Urinary bladder (tissue), 3 donors: ENCODE measurements at regions not wholly inside any gene's neighbourhood (a gene's known extent, or its start where the extent isn't known, plus 50 kb on each side); places are given as distances from the start of the nearest gene placed in this dataset.

Experiments
- DNase-seq: peaks from one replicate; pipeline ENCODE4 v3.0.0-alpha.2; 2015; ENCODE audit errors: extremely low spot score
- H3K27ac ChIP-seq: one replicate; pipeline ENCODE4 v1.5.1; 2013; ENCODE audit warnings: low read depth, mild to moderate bottlenecking, moderate library complexity
- H3K36me3 ChIP-seq: one replicate; pipeline ENCODE4 v1.6.1; 2013; ENCODE audit warnings: mild to moderate bottlenecking, moderate library complexity; ENCODE audit not compliant: insufficient read depth
- H3K4me1 ChIP-seq: one replicate; pipeline ENCODE4 v1.6.1; 2013; ENCODE audit warnings: mild to moderate bottlenecking, moderate library complexity; ENCODE audit not compliant: insufficient read depth
- H3K4me3 ChIP-seq: one replicate; pipeline ENCODE4 v1.5.1; 2013; ENCODE audit warnings: low read depth, low read length
- WGBS: extraction: QIAGEN DNeasy Blood & Tissue Kit; methylation state at CpG from one replicate; pipeline ENCODE4 v1.1.7; 2013; 5-methylcytosine and 5-hydroxymethylcytosine counted together
- donor health status: healthy with polysubstance abuse.
- donor health status: healthy.

DNA sequence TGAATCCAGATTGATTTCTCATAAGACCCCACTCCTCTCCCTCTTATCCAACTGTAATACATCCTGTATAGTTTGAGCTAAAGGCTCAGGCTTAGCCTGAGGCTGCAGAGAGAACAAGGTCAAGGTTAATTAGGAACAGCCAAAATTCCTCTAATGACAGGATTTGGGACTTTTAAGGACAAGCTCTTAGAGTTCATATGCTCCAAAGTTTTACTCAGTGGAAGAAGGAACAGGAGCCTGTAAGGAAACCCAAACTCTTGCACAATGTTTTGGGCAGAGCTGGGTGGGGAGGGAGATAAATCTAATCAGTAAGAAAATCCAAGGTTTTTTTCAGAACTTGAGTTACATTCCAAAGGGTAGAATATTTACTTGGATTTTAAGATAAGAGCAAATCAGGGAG, 238.8 kb downstream of the QDPR start:
- Histone ChIP-seq H3K27ac (no peak overlapping the region), H3K4me1 (no peaks in the 10 kb centered on the region), H3K36me3 (no peaks in the 10 kb centered on the region), H3K4me3 (no peak overlapping the region)
- no peak for DNase-seq

DNA sequence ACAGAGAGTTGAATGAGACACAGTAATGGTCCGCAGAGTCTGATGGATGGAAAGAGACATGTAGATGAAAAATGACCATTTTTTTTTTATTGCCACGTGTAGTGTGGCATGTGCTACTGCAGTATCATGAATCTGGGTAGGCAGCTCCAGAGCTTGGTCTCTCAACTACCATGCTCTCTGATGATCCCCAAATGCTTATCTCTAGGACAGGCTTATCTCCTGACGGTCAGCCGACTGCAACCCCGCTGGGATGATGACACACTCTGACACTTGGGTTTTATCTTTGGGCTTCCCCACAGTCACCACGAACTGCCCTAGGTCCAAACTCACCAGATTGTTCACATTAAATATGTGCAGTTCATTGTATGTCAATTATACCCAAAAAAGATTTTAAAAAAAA, 239.7 kb downstream of the QDPR start:
- Histone ChIP-seq H3K27ac (no peak overlapping the region), H3K4me3 (no peak overlapping the region), H3K36me3 (no peaks in the 10 kb centered on the region), H3K4me1 (no peaks in the 10 kb centered on the region)
- DNase-seq = no peak
- WGBS = 81% methylated on average over 6 of the region's 6 CpGs

DNA sequence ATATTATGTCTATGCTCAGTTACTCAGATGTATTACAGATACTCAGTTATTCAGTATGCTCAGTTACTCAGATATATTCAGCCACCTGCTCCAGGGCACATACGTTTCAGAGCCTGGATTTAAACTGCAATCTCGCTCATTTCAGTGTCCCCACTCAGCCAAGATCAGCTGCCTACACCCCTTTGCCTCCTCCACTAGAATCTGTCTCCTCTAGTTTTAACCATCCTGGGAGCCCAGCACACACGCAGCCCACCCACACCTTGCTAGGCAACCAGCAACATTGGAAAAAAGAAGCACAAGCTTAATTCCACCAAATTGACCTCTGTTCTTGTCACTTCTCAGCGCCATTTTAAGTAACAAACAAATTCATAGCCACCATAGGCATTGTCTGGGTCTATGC, 246.2 kb downstream of the QDPR start:
- no peak overlapping the region for H3K4me3 ChIP-seq
- H3K4me1 ChIP-seq = no peaks in the 10 kb centered on the region
- no peaks in the 10 kb centered on the region for H3K36me3 ChIP-seq
- DNase-seq = no peak
- WGBS = 91% methylated on average over 4 of the region's 4 CpGs
- no peak overlapping the region for H3K27ac ChIP-seq

DNA sequence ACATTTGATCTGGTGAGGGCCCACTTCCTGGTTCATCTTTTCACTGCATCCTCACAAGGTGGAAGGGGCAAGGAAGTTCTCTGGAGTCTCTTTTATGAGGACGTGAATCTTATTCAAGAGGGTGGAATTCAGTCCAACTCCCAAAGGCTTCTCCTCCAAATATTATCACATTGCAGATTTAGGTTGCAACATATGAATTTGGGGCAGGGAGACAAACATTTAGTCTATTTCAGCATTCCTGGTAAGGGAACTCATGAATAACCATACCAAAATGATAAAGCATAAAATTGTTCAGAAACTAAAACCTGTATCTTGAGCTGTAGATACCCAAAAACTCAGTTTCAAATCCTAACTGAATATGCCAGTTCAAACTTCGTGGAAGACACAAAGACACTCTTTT, 246.8 kb downstream of the QDPR start:
- no peak for DNase-seq
- H3K27ac ChIP-seq = no peak overlapping the region
- no peaks in the 10 kb centered on the region for H3K4me1 ChIP-seq
- WGBS = 69% methylated on average over 2 of the region's 2 CpGs
- no peak overlapping the region for H3K4me3 ChIP-seq
- H3K36me3 ChIP-seq = no peaks in the 10 kb centered on the region

DNA sequence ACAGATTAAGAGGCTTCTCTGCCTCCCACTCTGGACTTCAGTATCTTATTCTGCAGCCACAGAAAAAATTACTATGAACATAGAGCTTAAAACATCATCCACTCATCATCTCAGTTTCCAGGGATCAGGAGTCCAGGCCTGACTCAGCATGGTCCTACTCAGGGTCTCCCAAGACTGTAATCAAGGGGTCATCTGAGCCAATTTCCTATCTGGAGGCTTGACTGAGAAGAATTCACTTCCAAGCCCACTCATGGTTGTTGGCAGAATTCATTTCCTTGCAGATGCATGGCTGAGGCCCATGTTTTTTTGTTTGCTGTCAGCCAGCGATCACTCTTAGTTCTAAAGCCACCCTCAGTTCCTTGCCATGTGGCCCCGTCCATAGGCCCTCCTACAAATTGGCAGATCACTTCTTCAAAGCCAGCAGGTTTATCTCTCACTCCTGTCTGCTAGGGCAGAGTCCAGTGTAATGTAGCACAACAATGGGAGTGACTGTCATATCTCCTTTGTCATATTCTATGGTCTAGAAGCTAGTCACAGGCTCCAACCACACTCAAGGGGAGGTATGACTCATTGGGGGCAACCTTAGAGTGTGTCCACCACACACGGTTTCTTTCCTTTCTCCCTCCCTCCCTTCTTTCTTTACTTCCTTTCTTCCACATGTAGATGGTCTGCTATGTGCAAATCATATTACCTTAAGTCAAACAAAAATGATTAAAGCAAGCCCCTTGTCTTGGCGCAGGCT, 251.6 kb downstream of the QDPR start:
- no peak for DNase-seq
- 86% methylated on average over 4 of the region's 4 CpGs for WGBS
- H3K4me1 ChIP-seq = no peaks in the 10 kb centered on the region
- H3K4me3 ChIP-seq = no peak overlapping the region
- H3K36me3 ChIP-seq = no peaks in the 10 kb centered on the region
- no peak overlapping the region for H3K27ac ChIP-seq

DNA sequence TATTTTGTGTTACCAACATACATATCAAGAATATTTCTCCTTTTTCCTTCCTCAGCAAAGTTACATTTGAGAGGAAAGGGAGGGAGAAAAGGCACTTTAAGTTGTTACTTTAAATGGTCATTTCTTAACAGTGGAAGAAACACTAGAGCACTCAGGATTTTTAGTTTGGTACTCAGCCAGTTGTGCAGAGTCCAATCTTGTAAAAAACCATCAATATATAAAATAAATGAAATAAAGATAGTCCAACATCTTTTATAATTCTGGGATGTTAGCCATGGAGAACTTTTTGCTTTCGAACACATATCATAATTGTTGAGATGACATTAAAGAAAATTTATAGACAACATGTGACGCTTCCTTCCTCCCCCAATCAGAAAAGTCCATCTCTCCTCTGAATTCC, 253.8 kb downstream of the QDPR start:
- DNase-seq = peak; percentile 51
- 78% methylated on average over 2 of the region's 2 CpGs for WGBS
- no peaks in the 10 kb centered on the region for H3K36me3 ChIP-seq
- no peak overlapping the region for H3K27ac ChIP-seq
- H3K4me1 ChIP-seq = no peaks in the 10 kb centered on the region
- H3K4me3 ChIP-seq = no peak overlapping the region

DNA sequence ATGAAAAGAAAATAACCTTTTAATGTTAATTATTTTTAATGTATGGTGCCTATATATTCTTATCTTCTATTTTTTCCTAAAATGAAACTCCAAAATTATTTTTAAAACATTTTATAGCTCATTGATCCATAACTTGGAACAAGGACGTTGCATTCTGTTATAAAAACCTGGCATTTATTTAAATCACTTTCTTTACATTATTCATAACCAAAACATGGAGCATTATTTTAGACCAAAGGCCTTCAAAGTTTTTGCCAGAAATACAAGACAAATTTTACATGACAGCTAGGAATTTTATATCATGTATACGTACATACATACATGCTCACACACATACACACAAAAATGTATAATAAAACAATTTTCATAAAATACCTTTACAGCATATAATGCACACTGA, 259.8 kb downstream of the QDPR start:
- H3K36me3 ChIP-seq = no peaks in the 10 kb centered on the region
- DNase-seq = no peak
- WGBS = 90% methylated on average over 2 of the region's 2 CpGs
- no peak overlapping the region for H3K27ac ChIP-seq
- no peak overlapping the region for H3K4me3 ChIP-seq
- no peaks in the 10 kb centered on the region for H3K4me1 ChIP-seq

DNA sequence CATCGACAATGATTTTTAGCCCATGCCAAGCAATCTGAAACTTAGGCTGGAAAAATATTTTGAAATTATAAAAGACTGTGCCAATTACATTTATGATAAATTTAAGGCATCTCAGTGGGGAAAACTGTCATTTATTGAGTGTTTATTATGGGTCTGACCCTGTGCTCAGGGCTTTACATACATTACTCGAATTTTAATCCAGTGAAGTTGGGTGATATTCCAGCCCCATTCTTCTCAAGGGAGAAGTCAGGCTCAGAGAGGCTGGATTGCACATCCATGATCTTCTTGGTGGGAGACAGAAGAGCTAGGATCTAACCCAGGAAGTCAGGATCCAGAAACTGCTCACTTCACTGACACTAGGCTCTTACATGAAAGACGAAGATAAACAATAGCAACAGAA, 260.8 kb downstream of the QDPR start:
- WGBS = 70% methylated on average over 3 of the region's 3 CpGs
- H3K4me3 ChIP-seq = no peak overlapping the region
- no peak overlapping the region for H3K27ac ChIP-seq
- no peaks in the 10 kb centered on the region for H3K36me3 ChIP-seq
- H3K4me1 ChIP-seq = no peaks in the 10 kb centered on the region
- no peak for DNase-seq

DNA sequence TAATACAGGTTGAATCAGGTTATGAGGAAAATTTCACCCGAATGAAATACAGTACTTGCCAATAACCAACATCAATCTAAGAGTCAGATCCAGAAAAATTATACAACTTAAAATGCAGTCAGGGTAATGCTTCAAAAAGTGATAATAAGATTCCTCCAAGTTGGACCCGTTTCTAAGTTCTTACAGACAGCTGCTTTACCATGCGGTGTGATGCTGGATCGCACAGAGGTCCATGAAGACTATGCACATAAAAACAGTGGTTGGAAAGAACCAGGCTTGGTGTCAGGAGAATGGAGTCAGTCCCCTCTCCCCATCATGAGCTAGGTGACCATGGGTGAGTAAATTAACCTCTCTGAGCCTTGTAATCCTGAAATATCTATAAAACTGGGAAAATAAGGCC, 261.3 kb downstream of the QDPR start:
- 88% methylated on average over 4 of the region's 4 CpGs for WGBS

DNA sequence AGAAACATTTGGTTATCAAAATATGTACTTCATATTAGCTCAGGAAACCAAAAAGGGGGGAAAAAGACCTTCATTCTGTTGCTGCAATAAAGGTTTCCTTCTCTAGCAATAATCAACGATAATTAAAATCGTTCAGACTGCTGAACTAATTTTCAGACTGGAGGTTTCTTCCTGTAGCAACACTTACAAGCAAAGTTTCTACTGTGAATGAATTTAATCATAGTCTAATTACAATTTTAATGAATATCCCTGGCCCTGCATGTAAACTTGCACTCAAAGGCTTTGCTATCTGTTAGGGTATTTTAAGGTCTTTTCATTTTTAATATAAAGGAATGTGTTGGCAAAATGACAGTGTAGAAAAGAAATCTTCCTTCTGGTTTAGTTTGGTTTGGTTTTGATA, 265.2 kb downstream of the QDPR start:
- no peak for DNase-seq
- 73% methylated on average over 2 of the region's 2 CpGs for WGBS
- H3K4me1 ChIP-seq = no peaks in the 10 kb centered on the region
- H3K4me3 ChIP-seq = no peak overlapping the region
- H3K36me3 ChIP-seq = no peaks in the 10 kb centered on the region
- no peak overlapping the region for H3K27ac ChIP-seq

More for the DNA sequence above, 261.3 kb downstream of the QDPR start:
- no peaks in the 10 kb centered on the region for H3K36me3 ChIP-seq
- no peaks in the 10 kb centered on the region for H3K4me1 ChIP-seq
- H3K27ac ChIP-seq = no peak overlapping the region
- no peak for DNase-seq
- no peak overlapping the region for H3K4me3 ChIP-seq

DNA sequence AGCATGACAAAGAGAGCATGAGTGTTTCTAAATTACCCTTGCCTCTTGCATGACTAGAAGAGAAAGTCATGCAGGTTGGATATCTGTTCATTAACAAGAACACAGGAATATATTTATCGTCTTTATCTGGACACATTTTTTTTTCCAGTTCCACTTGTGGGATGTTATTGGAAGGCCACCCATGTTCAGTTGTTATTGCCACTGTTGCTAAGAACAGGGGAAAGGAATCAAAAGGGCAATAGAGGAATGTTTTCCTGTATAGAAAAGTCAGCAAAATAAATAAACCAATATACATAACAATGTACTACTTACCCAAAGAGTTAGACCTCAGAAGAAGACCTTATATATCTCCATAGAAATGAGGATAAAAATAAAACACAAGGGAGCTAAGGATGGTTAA, 270.1 kb downstream of the QDPR start:
- no peak overlapping the region for H3K4me3 ChIP-seq
- WGBS = 40% methylated on average over 1 of the region's 1 CpG

DNA sequence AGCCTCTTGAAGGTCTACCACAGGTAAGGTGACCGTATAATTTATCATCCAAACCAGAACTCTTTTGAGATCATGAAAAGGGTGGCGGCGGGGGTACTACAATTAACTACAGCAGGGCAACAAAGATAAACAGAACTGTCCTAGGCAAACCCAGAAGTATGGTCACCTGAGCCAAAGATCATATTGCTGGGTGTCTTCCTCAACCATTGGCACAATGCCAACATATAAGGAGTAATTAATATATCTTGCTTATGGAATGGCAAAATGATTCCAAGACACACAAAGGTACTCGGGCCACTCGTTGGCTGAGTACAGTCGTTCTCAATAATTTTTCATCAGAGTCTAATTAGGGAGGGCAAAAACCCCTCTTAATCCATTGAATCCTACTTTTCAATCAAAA, 273.3 kb downstream of the QDPR start:
- WGBS = 97% methylated on average over 6 of the region's 6 CpGs
- no peak overlapping the region for H3K4me3 ChIP-seq
- H3K36me3 ChIP-seq = no peaks in the 10 kb centered on the region

More for the DNA sequence above, 270.1 kb downstream of the QDPR start:
- H3K36me3 ChIP-seq = no peaks in the 10 kb centered on the region
- DNase-seq = no peak
- H3K4me1 ChIP-seq = no peaks in the 10 kb centered on the region
- no peak overlapping the region for H3K27ac ChIP-seq

DNA sequence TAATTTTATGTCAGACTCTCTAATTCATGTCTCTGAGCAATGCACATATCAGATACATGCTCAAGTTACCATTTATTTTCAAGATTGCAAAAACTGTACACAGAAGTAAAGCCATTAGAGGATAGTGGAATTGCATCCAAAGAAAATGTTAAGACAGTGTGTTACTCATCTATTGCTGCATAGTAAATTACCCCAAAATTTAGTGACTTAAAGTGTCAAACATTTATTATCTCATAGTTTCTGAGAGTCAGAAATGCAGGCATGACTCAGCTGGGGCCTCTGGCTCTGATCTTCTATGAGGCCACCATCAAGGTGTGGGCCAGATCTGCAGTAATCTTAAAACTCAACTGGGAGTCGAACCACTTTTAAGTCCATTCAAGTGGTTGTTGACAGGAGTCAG, 275.2 kb downstream of the QDPR start:
- H3K4me3 ChIP-seq = no peak overlapping the region
- no peak for DNase-seq
- 70% methylated on average over 1 of the region's 1 CpG for WGBS
- H3K4me1 ChIP-seq = no peaks in the 10 kb centered on the region
- no peaks in the 10 kb centered on the region for H3K36me3 ChIP-seq
- no peak overlapping the region for H3K27ac ChIP-seq

More for the DNA sequence above, 273.3 kb downstream of the QDPR start:
- H3K27ac ChIP-seq = no peak overlapping the region
- DNase-seq = no peak
- H3K4me1 ChIP-seq = no peaks in the 10 kb centered on the region

DNA sequence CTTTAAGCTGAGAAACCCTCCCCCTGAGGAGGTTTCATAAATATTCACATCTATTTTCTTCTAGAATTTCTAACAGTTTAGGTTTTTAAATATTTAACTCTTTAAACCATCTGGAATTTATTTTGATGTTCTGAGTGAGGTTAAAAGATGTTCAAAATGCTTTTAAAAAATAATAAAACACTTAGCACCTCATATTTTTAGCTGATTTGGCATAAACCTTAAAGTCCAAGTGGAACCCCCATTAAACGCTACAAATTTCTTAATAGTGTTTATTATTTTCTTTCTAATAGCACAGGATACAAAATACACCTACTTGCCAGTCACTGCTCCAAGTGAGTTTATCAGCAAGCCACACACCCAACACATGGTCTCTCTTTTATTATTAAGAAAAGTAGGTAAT, 277.2 kb downstream of the QDPR start:
- WGBS = 83% methylated on average over 1 of the region's 1 CpG
- Histone ChIP-seq H3K4me3 (no peak overlapping the region), H3K36me3 (no peaks in the 10 kb centered on the region), H3K4me1 (no peaks in the 10 kb centered on the region), H3K27ac (no peak overlapping the region)
- no peak for DNase-seq
